Anterior cingulate cortex (tissue), 58 donors: ENCODE measurements at regions not wholly inside any gene's neighbourhood (a gene's known extent, or its start where the extent isn't known, plus 50 kb on each side); places are given as distances from the start of the nearest gene placed in this dataset.

Experiments used
- DNase-seq, 58 donors: peaks; one replicate each; lab custom pipeline; 2025; lab: John Stamatoyannopoulos, UW

DNA sequence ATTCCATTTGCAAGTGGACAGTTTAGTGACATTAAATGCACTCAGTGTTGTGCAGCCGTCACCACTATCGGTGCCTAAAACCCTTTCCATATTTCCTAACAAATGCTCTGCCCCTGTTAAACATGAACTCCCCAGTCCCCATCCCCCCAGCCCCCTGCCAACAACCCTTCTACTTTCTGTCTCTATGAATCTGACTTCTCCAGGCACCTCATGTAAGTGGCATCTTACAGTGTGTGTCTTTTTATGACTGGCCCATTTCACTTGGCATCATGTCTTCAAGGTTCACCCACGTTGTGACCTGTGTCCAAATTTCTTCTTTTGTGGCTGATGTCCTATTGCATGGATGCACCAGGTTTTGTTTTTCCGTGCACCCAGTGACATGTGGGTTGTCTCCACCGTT, 140.9 kb upstream of the GPC1 start:
- DNase-seq: no peak

- no peak for DNase-seq
These were observed 140.0 kb upstream of the GPC1 start for GRCh38 chr2:240295256-240296103.

DNA sequence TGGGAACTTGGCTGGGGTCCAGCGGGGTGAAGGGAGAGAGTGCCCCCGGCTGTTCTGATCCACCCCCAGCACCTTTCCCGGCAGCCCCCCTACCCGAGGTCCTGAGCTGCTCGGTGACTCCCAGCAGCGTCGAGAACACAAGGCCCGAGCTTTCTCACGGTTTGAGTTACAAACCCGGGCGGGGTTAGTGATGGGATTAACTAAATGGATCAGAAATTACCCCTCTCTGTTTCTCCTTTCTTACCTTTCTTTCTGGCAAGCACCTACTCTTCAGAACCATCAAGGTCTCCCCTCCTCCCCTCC, 139.4 kb upstream of the GPC1 start:
- DNase-seq: no peak

DNA sequence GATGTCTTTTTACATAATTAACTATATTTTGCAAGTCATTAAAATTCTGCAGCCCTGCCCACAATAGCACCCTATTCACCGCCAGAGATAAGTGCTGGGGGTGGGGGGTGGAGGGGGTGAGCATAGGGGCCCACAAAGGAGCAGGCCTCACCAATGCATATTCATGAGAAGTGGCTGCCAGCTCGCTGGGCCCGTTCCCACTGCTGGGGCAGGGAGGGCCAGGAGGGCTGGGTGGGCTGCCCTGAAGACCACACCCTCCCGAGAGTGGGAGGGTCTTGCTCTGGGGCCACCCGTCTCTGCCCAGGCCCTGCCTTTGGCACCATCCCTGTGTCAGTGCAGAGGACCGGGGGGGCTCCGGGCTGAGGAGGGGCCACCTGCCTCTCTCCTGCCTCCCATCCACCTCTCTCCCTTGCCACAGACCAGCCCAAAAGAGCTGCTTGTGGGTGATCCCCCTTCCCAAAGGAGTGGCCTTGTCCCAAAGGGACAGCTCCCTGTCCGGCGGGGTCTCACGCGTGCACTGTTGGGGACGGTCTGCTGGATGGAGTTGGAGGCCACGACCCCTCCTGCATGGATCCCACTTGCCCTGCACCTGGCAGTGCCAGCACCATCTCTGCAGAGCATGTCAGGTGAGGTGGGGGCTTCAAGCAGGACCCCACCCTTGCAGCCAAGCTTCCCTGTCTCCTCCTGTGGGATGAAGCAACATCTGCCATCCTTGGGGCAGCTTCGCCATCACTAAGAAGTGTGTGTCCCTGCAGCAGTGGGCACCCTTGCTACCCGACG, 138.8 kb upstream of the GPC1 start:
- DNase-seq: no peak

GRCh38 chr2:240297256-240298116, 138.0 kb upstream of the GPC1 start:
- DNase-seq: no peak

DNA sequence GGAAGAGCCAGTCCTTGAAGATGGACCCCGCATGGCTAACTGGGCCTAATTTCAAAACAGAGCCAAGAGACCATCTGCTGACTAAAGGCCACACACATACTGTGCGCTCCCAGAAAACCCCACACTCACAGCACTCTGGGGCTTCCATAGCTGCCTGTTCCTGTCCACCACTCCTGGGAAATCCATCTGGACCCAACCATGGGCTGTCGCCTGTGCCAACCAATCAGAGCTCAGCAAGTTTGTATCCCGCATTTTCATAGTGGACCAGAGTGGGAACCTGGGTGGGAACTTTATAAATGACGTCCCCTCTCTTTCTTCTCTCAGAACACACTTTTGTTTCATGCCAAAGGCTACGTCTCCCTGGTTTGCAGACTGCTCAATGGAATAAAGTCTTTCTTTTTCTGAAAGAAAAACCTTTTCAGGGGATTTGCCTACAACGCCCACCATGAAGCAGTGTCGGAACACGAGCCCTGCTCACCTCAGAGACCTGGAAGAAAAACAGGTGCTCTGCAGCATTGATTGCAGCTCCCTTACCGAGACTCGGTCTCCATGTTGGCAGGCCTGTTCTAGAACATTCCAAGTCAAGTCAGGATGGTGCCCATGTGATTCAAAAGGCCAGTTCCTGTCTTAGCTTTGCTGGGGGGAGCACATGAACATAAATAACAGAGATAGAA, 137.2 kb upstream of the GPC1 start:
- DNase-seq: no peak

DNA sequence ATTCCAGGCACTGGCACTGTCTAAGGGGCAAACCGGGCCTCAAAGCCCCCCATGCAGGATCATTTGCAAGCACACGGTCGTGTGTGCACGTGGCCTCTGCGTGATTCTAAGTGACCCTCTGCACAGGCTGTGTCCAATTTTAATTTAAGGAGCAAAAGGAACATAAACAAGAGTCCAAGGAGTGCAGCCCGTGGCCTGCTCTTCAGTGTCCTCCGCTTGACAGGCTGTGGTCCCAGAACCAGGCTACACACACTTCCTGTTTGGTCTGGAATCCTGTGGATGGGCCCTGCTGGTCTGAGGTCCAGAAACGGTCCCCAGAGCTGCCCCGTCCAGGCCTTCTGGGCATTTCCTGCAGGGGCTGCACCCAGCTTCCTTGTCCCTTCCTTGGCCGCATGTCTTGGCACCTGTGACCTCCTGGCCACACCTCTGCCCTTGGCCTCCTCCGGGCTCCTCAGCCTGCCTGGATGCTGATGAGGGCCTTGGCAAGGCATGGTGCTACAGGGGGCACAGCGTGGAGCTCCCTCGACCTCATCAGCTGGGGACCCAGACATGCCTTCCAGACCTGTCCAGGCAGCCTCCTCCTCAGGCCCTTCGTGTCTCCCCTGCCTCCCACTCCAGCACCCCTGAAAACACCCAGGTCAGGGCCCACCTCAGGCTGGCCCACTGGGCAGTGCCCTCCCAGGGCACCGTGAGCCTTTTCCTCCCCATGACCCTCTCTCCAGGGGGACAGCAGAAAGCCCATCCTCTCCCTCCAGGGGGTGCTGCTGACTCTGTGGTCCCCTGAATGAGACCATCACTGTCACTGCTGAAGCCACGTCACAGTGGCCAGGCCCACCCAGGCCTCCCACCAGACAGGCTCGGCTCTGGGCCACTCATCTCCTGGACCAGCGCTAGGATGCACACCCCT, 136.4 kb upstream of the GPC1 start:
- no peak for DNase-seq

DNA sequence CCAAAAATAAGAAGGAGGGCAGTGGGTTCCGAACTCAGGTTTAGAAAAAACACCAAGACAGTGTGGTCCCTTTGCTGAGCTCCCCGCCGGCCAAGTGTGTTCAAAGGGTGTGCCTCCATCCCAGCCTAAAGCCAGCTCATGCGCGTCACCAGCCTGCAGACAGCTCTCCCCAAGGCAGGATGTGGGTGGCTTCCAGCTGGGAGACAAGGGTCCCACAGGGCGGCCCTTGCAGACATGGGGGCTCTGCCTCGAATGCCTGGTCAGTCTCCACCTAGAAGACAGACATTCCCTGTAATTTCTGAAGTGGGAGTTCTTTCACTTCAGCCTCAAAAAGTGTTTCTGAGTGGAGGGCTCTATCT, 135.8 kb upstream of the GPC1 start:
- no peak for DNase-seq

- DNase-seq: no peak
These were observed 135.1 kb upstream of the GPC1 start for GRCh38 chr2:240300261-240300821.

GRCh38 chr2:240300840-240301239, 134.6 kb upstream of the GPC1 start:
- DNase-seq: no peak

GRCh38 chr2:240301256-240301795, 134.1 kb upstream of the GPC1 start:
- no peak for DNase-seq

- DNase-seq: no peak
These were observed 133.4 kb upstream of the GPC1 start for GRCh38 chr2:240302041-240302440.

DNA sequence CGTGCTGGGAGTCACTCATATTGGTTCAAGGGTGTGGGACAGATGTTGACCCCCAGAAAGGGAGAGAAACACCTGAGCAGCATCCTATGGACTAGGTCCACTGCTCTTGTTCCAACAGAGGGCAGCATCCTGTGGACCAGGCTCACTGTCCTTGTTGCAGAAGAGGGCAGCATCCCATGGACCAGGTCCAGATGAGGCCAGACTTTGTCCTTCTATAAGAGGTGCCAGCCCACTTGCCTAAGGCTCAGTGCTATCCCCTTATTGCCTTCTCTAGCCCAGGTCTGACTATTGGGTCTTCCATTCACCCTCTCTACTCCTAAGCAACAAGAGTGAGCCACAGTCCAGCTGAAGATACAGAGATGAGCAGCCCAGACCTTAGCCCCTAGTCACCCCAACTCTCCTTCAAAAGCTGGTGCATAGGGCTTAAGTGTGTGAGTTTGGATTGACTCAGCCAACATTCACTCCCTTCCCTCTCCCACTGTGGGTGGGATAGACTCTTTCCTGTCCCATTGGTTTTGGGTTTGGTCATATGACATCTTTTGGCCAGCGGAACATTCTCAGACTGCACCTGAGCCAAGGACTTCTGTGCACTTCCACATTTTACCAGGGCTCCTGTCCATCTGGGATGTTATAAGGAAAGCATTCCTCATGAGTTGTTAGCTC, 132.4 kb upstream of the GPC1 start:
- DNase-seq: no peak

DNA sequence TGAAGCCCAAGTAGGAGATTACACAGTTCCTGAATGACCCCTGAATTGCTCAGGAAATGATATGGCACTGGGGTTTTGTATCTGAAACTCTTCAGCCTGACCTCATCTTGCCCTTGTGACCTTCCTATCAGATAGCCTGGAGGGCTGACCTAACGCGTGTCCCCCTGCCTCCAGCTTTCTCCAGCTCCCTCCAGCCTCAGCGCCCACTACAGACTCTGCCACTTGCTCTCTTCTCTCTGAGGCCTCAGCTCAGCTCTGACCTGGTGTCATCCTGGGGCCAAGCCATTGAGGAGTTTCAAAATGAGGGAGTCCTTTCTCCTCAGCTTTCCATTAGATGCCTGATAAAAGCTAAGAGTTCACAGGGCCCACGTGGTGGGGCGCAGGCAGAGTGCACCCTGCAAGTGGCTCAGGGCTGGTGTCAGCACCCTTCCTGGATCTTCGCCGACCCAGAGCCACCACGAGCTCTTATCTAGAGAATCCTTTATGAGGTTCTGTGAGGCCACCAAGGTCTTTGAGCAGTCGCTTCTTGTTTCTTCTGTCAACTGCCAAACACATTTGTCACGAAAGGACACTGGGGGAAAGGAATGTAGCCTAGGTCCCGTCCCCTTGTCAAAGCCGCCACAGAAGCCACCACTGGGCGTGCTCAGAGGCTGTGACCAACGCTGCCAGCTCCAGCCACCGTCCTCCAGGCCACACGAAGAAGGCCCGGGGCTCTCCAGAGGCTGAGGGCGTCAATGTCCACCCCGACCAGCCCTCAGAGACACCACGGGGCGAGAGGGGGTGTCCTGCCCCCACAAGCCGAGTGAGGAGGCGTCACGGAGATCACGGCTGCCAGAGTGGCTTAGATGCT, 131.3 kb upstream of the GPC1 start:
- no peak for DNase-seq

DNA sequence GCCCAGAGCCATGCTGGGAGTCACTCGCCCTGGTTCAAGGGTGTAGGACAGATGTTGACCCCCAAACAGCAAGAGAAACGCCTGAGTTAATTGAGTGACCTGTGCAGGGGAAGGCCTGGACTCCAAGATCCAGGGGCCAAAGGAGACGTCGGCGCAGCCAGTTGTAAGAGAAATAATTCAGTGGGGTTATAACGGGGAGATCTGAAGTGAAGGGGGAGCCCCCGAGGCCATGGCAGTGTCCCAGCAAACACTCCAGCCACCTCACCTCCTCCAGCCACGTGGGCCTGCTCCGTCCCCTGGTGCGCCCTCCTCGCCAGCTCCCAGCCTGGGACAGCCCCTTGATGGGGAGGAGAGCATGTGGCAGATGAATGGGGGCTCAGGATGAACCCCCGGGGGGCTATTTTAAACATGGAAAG, 130.7 kb upstream of the GPC1 start:
- no peak for DNase-seq

- DNase-seq: no peak
These were observed 130.0 kb upstream of the GPC1 start for GRCh38 chr2:240305369-240305962.

GRCh38 chr2:240306185-240306584, 129.3 kb upstream of the GPC1 start:
- DNase-seq: no peak
